Activated gamma-delta T cell treated with anti-CD3 and anti-CD28 coated beads, Interleukin-2, amount 50 U/mL, for 16 hours (primary cell): ENCODE measurements at regions not wholly inside any gene's neighbourhood (a gene's known extent, or its start where the extent isn't known, plus 50 kb on each side); places are given as distances from the start of the nearest gene placed in this dataset.
"Not testable (repeated sequence)": the region's sequence is repeated elsewhere in the genome, so short reads cannot be mapped to it uniquely, and the experiment has no call there.

Source experiments
- DNase-seq: peaks from one replicate; pipeline ENCODE4 v3.0.0-alpha.2; 2020; ENCODE audit warnings: low read depth

- no peak for DNase-seq
Observed at GRCh38 chr18:6571239-6571602, 156.5 kb upstream of the L3MBTL4 start.

- DNase-seq, result not testable (repeated sequence)
Observed at GRCh38 chr18:6572192-6572591, 157.3 kb upstream of the ARHGAP28 start.

GRCh38 chr18:6574631-6575030 is 154.9 kb upstream of the ARHGAP28 start:
- no peak for DNase-seq

GRCh38 chr18:6575908-6576307 is 153.6 kb upstream of the ARHGAP28 start:
- no peak for DNase-seq

- no peak for DNase-seq
Observed at GRCh38 chr18:6576718-6577375, 152.7 kb upstream of the ARHGAP28 start.

GRCh38 chr18:6578686-6579085 is 150.8 kb upstream of the ARHGAP28 start:
- no peak for DNase-seq

- DNase-seq, result no peak
Observed at GRCh38 chr18:6579486-6579885, 150.0 kb upstream of the ARHGAP28 start.

- no peak for DNase-seq
Observed at GRCh38 chr18:6580401-6580800, 149.1 kb upstream of the ARHGAP28 start.

GRCh38 chr18:6589923-6590322 is 139.6 kb upstream of the ARHGAP28 start:
- DNase-seq, result no peak

- no peak for DNase-seq
Observed at GRCh38 chr18:6590326-6590725, 139.2 kb upstream of the ARHGAP28 start.

- no peak for DNase-seq
Observed at GRCh38 chr18:6591491-6591890, 138.0 kb upstream of the ARHGAP28 start.

GRCh38 chr18:6592522-6592921 is 137.0 kb upstream of the ARHGAP28 start:
- DNase-seq, result no peak

- no peak for DNase-seq
Observed at GRCh38 chr18:6593142-6593885, 136.2 kb upstream of the ARHGAP28 start.

GRCh38 chr18:6595666-6596065 is 133.8 kb upstream of the ARHGAP28 start:
- no peak for DNase-seq

GRCh38 chr18:6598657-6599056 is 130.9 kb upstream of the ARHGAP28 start:
- no peak for DNase-seq

- DNase-seq, result no peak
Observed at GRCh38 chr18:6600667-6601167, 128.8 kb upstream of the ARHGAP28 start.

GRCh38 chr18:6601241-6601640 is 128.3 kb upstream of the ARHGAP28 start:
- no peak for DNase-seq

GRCh38 chr18:6602365-6602764 is 127.2 kb upstream of the ARHGAP28 start:
- no peak for DNase-seq

GRCh38 chr18:6604573-6604941 is 125.0 kb upstream of the ARHGAP28 start:
- DNase-seq, result no peak

GRCh38 chr18:6605115-6605869 is 124.2 kb upstream of the ARHGAP28 start:
- DNase-seq, result no peak

- DNase-seq, result no peak
Observed at GRCh38 chr18:6606411-6607085, 123.0 kb upstream of the ARHGAP28 start.

GRCh38 chr18:6607343-6607742 is 122.2 kb upstream of the ARHGAP28 start:
- no peak for DNase-seq
